A673 (cell line): ENCODE measurements at regions not wholly inside any gene's neighbourhood (a gene's known extent, or its start where the extent isn't known, plus 50 kb on each side); places are given as distances from the start of the nearest gene placed in this dataset.

Source experiments
- BruUV-seq: library from RNA; stranded (reverse); fragments of 400-500 nt; replicated peaks from 2 replicates; lab custom pipeline; 2021; lab: Mats Ljungman, UMichigan
- CTCF ChIA-PET: fragments of 300-600 bp; sonication (Branson Sonifier 250); formaldehyde crosslinking; loops from one replicate; lab custom pipeline; 2022; ENCODE audit warnings: antibody characterized with exemption; lab: Charles Lee
- POLR2A ChIA-PET: fragments of 300-600 bp; sonication (Branson Sonifier 250); formaldehyde crosslinking; loops from one replicate; lab custom pipeline; 2022; ENCODE audit warnings: antibody characterized with exemption; ENCODE audit not compliant: low non-redundant PET; lab: Charles Lee
- DNase-seq: peaks from one replicate; pipeline ENCODE4 v3.0.0-alpha.2; 2015; ENCODE audit warnings: low spot score
- H3K27ac ChIP-seq: fragments of 200-600 bp; sonication (generic); 2 replicates; pipeline ENCODE4 v1.5.1; 2016; ENCODE audit warnings: mixed run types, low read depth, mild to moderate bottlenecking, mixed read lengths, antibody characterized with exemption, low read length; ENCODE audit not compliant: poor library complexity, severe bottlenecking
- H3K27me3 ChIP-seq: fragments of 200-600 bp; sonication (generic); replicated peaks from 2 replicates; pipeline ENCODE4 v1.6.1; 2017; ENCODE audit warnings: mixed run types, low read depth, mild to moderate bottlenecking, mixed read lengths, antibody characterized with exemption, low read length; ENCODE audit not compliant: insufficient read depth, poor library complexity
- H3K36me3 ChIP-seq: fragments of 200-600 bp; sonication (generic); 2 replicates; pipeline ENCODE4 v1.6.1; 2016; ENCODE audit warnings: mixed run types, mild to moderate bottlenecking, mixed read lengths, antibody characterized with exemption, low read length; ENCODE audit not compliant: insufficient read depth, poor library complexity, severe bottlenecking
- H3K4me1 ChIP-seq: fragments of 200-600 bp; sonication (generic); 2 replicates; pipeline ENCODE4 v1.6.1; 2017; ENCODE audit warnings: mixed run types, mild to moderate bottlenecking, mixed read lengths, antibody characterized with exemption, low read length; ENCODE audit not compliant: insufficient read depth, poor library complexity, severe bottlenecking
- H3K4me3 ChIP-seq: fragments of 200-600 bp; sonication (generic); 2 replicates; pipeline ENCODE4 v1.5.1; 2016; ENCODE audit warnings: low read depth, mixed run types, mild to moderate bottlenecking, mixed read lengths, low read length; ENCODE audit not compliant: poor library complexity, severe bottlenecking
- H3K9me3 ChIP-seq: fragments of 200-600 bp; sonication (generic); 2 replicates; pipeline ENCODE4 v1.6.1; 2016; ENCODE audit warnings: mixed run types, low read depth, mild to moderate bottlenecking, mixed read lengths, antibody characterized with exemption, low read length; ENCODE audit not compliant: poor library complexity, severe bottlenecking
- CTCF ChIP-seq: fragments of 300-800, 200-600 bp; sonication (generic); conservative IDR thresholded peaks from 2 replicates; pipeline ENCODE4 v1.5.1; 2017; ENCODE audit warnings: low read depth, mild to moderate bottlenecking, antibody characterized with exemption, low read length, moderate library complexity, mixed read lengths
- EZH2 ChIP-seq: fragments of 200-600 bp; sonication (generic); IDR thresholded peaks from 2 replicates; pipeline ENCODE4 v1.6.1; 2017; ENCODE audit warnings: borderline replicate concordance, low read depth, mild to moderate bottlenecking, mixed read lengths, antibody characterized with exemption, low read length; ENCODE audit not compliant: poor library complexity, severe bottlenecking
- intact Hi-C: fragments of 100-400 bp; cut with micrococcal nuclease; formaldehyde crosslinking; loops from one replicate; pipeline ENCODE4 v1.10.0; 2022; ENCODE audit not compliant: unreplicated experiment

GRCh38 chr6:165008971-165009370 is 300.4 kb downstream of the C6orf118 start:
- no peaks in the 10 kb centered on the region for H3K4me1 ChIP-seq
- intact Hi-C loops = no loop called here
- no peak for TF ChIP-seq CTCF
- no peak for TF ChIP-seq EZH2
- H3K27ac ChIP-seq = no peak overlapping the region
- BruUV-seq = no TSS peak
- H3K27me3 ChIP-seq = no peaks in the 10 kb centered on the region
- CTCF ChIA-PET = no interaction called here
- H3K9me3 ChIP-seq = no peaks in the 10 kb centered on the region
- H3K4me3 ChIP-seq = no peak overlapping the region
- POLR2A ChIA-PET = no interaction called here
- no peaks in the 10 kb centered on the region for H3K36me3 ChIP-seq
- no peak for DNase-seq

- no peaks in the 10 kb centered on the region for H3K27me3 ChIP-seq
- no peaks in the 10 kb centered on the region for H3K4me1 ChIP-seq
- H3K9me3 ChIP-seq = no peaks in the 10 kb centered on the region
- ChIA-PET POLR2A (no interaction called here), CTCF (no interaction called here)
- TF ChIP-seq EZH2 = no peak
- TF ChIP-seq CTCF = no peak
- intact Hi-C loops = no loop called here
- no peak for DNase-seq
- H3K36me3 ChIP-seq = no peaks in the 10 kb centered on the region
- H3K27ac ChIP-seq = no peak overlapping the region
- no TSS peak for BruUV-seq
- no peak overlapping the region for H3K4me3 ChIP-seq
Observed at GRCh38 chr6:165002866-165003265, 306.5 kb downstream of the C6orf118 start.

- intact Hi-C loops = no loop called here
- Histone ChIP-seq H3K27me3 (no peaks in the 10 kb centered on the region), H3K4me1 (no peaks in the 10 kb centered on the region), H3K27ac (no peak overlapping the region), H3K4me3 (no peak overlapping the region), H3K9me3 (no peaks in the 10 kb centered on the region), H3K36me3 (no peaks in the 10 kb centered on the region)
- BruUV-seq = no TSS peak
- no peak for DNase-seq
- TF ChIP-seq CTCF (no peak), EZH2 (no peak)
- POLR2A ChIA-PET = no interaction called here
- CTCF ChIA-PET = no interaction called here
Observed at GRCh38 chr6:165002358-165002757, 307.0 kb downstream of the C6orf118 start.
